GM18502 (cell line): ENCODE measurements at regions not wholly inside any gene's neighbourhood (a gene's known extent, or its start where the extent isn't known, plus 50 kb on each side); places are given as distances from the start of the nearest gene placed in this dataset.
A peak's percentile ranks its signal among the peaks of the same experiment; 100 is the strongest.
"Not testable (repeated sequence)": the region's sequence is repeated elsewhere in the genome, so short reads cannot be mapped to it uniquely, and the experiment has no call there.

ENCODE experiments used
- ATAC-seq: cut with Tn5 transposase; IDR thresholded peaks from one replicate; pipeline ENCODE4 v1.9.1; 2021; ENCODE audit warnings: mild to moderate bottlenecking; ENCODE audit not compliant: unreplicated experiment, poor library complexity

- ATAC-seq = not testable (repeated sequence)
Measured at GRCh38 chr7:67358316-67358715, 361.7 kb downstream of the TYW1 start.

- ATAC-seq = not testable (repeated sequence)
Measured at GRCh38 chr7:67358738-67359137, 362.1 kb downstream of the TYW1 start.

- no peak for ATAC-seq
Measured at GRCh38 chr7:67359900-67360299, 363.3 kb downstream of the TYW1 start.

- no peak for ATAC-seq
Measured at GRCh38 chr7:67361150-67361549, 364.5 kb downstream of the TYW1 start.

- ATAC-seq = no peak
Measured at GRCh38 chr7:67364441-67365017, 367.9 kb downstream of the TYW1 start.

- peak; percentile 97 for ATAC-seq
Measured at GRCh38 chr7:67371429-67372305, 375.0 kb downstream of the TYW1 start.

- ATAC-seq = not testable (repeated sequence)
Measured at GRCh38 chr7:67373389-67373788, 376.8 kb downstream of the TYW1 start.

GRCh38 chr7:67375427-67375826, 378.8 kb downstream of the TYW1 start:
- no peak for ATAC-seq

- peak; percentile 88 for ATAC-seq
Measured at GRCh38 chr7:67377939-67378862, 381.6 kb downstream of the TYW1 start.

GRCh38 chr7:67380326-67380725, 383.7 kb downstream of the TYW1 start:
- no peak for ATAC-seq

- no peak for ATAC-seq
Measured at GRCh38 chr7:67380858-67381257, 384.2 kb downstream of the TYW1 start.

GRCh38 chr7:67387851-67388250, 391.2 kb downstream of the TYW1 start:
- ATAC-seq = no peak

- no peak for ATAC-seq
Measured at GRCh38 chr7:67391168-67391567, 394.5 kb downstream of the TYW1 start.

- ATAC-seq = no peak
Measured at GRCh38 chr7:67392596-67393438, 396.2 kb downstream of the TYW1 start.

GRCh38 chr7:67393903-67394302, 397.3 kb downstream of the TYW1 start:
- no peak for ATAC-seq

GRCh38 chr7:67398916-67399315, 402.3 kb downstream of the TYW1 start:
- ATAC-seq = no peak

- no peak for ATAC-seq
Measured at GRCh38 chr7:67401492-67401891, 404.9 kb downstream of the TYW1 start.

- ATAC-seq = no peak
Measured at GRCh38 chr7:67402280-67402679, 405.6 kb downstream of the TYW1 start.

- ATAC-seq = no peak
Measured at GRCh38 chr7:67406976-67407375, 410.3 kb downstream of the TYW1 start.
